NCI-H2196 (cell line): ENCODE measurements at regions not wholly inside any gene's neighbourhood (a gene's known extent, or its start where the extent isn't known, plus 50 kb on each side); places are given as distances from the start of the nearest gene placed in this dataset.

Experiments used
- DNase-seq: peaks from one replicate; lab custom pipeline; 2025; ENCODE audit not compliant: unreplicated experiment; lab: John Stamatoyannopoulos, UW

DNA sequence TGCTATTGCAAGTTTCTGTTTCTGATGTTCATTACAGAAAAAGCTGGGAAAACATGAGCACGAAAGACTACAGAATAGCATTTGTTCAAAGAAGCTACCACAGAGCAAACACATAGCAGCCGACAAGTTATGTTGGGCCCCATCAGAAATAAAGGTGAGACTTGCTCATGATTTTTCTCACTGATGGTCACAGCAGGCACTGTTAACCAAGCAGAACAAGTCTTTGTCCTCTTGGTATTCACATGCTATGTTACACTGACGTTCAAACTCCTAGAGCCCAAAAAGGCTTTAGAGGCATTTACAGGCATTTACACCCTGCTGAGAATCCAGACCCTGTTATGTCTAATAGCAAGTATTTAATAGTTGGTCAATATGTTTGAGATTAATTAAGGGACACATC is 235.0 kb upstream of the HNMT start:
- DNase-seq: no peak

GRCh38 chr2:137737559-137737958 is 226.7 kb upstream of the HNMT start:
- DNase-seq: no peak

GRCh38 chr2:137741784-137742362 is 222.4 kb upstream of the HNMT start:
- DNase-seq: no peak

- DNase-seq: no peak
These were observed 216.8 kb upstream of the HNMT start for GRCh38 chr2:137747509-137747908.

DNA sequence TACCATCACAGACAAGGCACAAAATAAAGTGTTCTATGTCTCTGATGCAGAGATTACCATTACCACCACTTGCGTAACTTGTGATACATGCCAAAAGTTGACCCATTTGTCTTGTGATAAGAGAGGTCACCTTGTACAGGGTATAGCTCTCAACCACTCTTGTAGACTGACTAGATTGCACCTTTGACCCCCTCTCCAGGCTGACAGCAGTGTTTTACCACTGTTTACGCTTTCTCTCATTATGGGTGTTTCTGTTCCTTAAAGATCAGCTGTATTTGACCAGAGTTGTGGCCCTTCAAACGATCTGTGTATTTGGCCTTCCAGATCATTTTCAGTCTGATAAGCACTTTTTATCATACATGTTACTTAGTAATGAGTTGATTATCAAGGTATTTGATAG is 215.7 kb upstream of the HNMT start:
- DNase-seq: no peak

DNA sequence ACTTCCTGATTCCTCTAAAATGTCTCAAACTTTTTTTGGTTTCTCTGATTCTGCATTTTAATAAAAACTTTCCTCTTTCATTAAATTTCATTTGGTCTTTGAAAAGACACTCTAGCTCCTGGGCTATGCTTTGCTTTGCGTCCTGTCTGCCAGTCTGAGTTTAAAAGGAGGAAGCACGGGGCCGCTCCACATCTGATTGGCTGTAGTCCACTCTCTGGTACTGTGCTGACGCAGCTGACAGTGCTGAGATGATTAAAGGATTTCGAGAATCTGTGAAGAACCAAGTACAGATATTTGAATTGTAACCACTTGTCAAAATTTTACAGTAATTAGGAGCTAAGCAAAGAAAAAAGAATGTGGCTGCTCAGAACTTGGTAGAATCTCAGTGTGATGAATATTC is 199.6 kb upstream of the HNMT start:
- DNase-seq: no peak

DNA sequence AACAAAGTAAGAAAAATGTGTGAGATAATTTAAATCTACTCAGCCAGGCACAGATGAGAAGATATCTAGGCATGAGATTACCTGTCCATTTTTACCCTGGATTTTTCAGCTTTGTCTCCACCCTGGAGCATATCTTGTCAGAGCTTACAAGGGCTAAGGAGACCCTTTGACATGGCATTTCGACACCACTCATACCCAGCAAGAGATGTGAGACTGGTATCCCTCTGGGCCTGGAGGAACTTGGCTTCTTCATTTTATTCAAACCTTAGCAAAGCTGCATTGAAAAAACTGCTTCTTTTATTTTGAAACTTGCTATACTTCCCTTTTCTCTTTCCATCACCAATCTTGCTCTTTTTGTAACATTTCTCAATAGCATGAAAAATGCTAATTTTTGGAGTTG is 194.9 kb upstream of the HNMT start:
- DNase-seq: no peak

GRCh38 chr2:137770166-137770565 is 194.1 kb upstream of the HNMT start:
- DNase-seq: no peak

DNA sequence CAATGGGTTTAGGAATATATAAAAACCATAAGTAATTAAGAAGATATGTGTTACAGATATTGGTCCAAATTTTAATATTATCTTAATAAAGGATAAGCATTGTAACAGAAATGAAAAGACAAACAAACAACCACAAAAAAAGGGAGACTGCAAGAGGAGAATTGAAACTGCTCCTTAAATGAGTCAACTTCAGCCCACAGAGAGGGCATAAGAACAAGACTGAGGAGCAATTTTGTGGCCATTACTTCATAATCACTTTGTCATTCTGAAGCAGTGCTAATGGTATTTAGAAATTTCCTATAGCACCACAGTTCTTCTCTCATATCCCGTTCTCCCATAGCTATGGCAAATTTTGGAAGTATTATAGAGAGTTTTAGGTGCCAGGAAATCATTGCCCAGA is 193.2 kb upstream of the HNMT start:
- no peak for DNase-seq

DNA sequence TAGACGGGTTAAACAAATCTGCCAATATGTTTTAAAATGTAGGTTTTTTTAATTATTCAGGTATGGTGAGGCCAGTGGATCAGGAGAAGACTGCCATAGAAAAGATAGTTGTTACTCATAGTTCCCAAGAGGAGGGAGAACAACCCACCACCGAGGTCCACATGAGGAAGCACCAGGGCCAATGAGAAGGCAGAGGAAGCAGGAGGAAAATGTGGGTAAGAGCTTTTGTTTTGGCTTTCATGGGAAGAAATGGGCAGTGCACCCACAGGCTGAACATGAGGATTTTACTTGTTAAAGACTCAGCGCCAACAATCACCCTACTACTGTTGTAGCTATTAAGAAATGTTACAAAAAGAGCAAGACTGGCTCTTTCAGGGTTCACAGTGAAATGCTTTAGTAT is 191.8 kb upstream of the HNMT start:
- no peak for DNase-seq

GRCh38 chr2:137775529-137775928 is 188.7 kb upstream of the HNMT start:
- no peak for DNase-seq

GRCh38 chr2:137776697-137777096 is 187.6 kb upstream of the HNMT start:
- DNase-seq: no peak

DNA sequence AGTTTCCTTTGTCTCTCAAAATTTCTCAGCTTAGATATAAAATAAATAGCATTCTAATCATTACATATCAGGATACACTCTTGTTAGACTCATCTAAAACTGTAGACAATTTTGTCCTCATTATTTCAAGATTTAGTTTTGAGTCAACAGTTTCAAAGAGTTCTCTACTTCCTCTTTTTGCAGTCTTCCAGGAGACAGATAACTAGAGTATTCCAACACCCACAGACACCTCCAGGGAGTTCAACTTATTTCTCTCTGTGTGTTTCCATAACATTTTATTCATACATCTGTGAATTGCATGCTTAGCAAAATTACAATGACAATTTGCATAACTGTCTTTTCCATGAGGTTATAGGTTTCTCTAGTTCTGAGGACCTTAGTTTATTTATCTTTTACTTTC is 166.6 kb upstream of the HNMT start:
- no peak for DNase-seq

GRCh38 chr2:137799600-137799999 is 164.7 kb upstream of the HNMT start:
- no peak for DNase-seq

GRCh38 chr2:137800386-137800785 is 163.9 kb upstream of the HNMT start:
- DNase-seq: no peak

DNA sequence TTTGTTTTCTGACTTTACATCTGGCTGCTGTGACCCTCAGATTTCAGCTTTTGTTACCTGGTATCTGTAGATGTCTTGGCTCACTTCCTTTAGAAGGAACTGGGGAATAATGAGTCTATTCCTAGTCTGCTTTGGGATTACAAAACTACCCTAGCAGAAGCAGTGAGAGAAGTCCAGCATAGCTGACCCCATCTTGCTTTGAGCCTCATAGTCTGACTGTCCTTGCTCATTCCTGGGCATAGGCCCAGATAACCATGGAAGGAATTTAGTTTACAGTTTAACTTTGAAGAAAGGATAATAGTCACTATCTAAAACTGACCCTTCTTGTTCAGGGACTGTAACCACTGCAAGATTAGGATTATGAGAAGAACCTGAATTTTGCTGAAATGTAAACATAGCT is 163.0 kb upstream of the HNMT start:
- DNase-seq: no peak

DNA sequence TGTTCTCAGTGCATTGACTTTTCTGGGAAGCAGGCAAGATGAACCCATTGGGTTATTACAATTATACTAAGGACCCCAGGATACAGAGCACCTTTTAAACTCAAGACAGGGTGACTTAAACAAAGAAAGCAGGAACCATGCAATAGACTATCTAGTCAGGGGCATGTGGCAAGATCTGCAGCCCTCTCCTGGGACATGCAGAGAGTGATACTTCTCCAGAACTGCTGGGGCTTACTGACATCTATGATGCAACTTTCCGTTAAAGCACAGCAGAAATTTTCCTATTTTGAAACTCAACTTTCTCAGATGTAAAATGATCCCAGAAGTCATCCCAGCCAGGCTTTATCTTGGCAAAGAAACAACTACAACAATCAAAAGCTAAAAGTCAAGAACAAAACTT is 162.2 kb upstream of the HNMT start:
- no peak for DNase-seq

DNA sequence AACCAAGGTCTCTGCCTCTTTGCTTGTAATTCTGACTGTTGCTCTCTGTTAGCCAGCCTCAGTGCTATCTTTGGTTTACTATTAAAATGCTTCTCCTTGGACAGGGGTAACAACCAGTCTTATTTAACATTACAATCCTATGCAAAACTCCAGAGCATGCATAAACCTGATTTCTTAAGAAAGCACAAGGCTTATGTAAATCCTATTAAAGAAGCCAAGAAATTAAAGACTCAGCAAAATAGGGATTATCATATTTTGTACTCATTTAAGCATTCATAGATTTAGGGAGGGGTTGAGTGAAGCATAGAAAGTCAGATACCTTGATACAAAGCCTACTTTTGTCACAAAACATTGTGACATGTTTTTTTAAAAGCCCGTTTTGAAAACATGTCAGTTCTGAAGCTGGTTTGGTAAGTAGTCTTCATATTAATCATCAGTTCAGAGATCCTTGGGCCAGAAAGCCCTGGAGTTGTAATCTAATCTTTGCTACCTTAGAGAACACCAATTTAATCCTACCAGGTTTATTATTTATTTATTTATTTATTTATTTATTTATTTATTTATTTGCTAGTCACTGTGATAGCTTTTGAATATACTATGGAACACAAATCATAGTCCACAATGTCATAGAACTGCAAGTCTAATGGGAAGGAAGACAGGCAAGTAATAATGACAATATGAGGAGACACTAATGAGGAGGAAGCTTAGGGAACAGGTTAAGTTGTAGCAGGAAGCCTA is 158.0 kb upstream of the HNMT start:
- no peak for DNase-seq

GRCh38 chr2:137809252-137809651 is 155.0 kb upstream of the HNMT start:
- DNase-seq: no peak

GRCh38 chr2:137809837-137810236 is 154.4 kb upstream of the HNMT start:
- DNase-seq: no peak

DNA sequence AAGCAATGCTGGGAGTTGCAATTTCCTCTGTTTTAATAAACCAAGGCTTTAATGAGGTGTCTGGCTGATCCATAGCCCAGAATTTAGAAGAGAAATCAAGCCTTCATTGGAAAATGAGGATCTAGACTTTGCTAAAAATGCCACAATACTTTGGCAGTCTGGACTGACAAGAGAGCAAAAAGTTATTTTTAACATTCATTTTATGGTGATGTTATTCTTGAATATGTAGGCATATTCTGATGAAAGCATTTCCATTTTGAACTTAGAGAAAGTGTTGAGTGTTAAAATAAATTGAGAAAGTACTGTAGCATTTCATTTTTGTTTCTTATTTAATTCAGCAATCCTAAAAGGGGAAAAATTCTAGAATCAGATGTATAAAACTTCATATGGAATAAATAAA is 151.8 kb upstream of the HNMT start:
- no peak for DNase-seq

DNA sequence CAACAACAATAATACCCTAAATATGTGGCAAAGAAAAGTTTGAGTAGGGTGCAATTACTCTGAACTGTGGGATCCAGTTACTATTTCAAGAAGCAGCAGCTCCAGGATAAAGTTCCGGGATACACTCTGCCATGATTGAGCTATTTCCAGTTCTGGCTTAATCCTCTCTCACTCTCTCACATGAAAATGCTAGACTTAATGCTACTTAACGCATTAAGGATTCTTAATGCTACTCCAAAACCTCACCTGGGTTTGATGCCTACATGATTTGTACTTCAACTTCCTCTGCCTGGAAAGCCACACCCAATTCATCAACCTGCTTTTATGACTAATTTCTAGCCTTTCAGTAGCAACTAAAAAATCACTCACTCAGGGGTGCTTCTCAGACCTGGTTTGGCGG is 151.1 kb upstream of the HNMT start:
- no peak for DNase-seq

DNA sequence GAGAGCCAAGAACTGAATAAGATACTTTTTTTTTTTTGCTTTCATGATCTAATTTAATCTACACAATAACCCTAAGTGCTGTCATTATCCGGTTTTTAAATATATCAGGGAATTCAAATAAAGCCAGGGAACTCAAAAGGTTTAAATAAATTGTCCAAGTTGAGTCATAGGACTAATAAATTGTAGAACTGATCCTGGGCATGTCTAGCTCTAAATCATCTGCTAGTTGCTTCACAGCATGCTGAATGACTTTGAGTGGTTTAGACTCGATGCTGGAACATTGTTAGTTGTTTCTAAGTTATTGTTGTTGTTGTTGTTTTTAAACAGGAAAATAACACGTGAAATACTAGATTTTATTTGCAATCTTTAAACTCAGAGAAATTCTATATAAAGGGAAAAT is 147.2 kb upstream of the HNMT start:
- DNase-seq: no peak
